GM18867 (cell line): ENCODE measurements at regions not wholly inside any gene's neighbourhood (a gene's known extent, or its start where the extent isn't known, plus 50 kb on each side); places are given as distances from the start of the nearest gene placed in this dataset.
"Not testable (repeated sequence)": the region's sequence is repeated elsewhere in the genome, so short reads cannot be mapped to it uniquely, and the experiment has no call there.

Source experiments
- ATAC-seq: cut with Tn5 transposase; IDR thresholded peaks from one replicate; pipeline ENCODE4 v1.9.1; 2021; ENCODE audit warnings: mild to moderate bottlenecking, moderate library complexity; ENCODE audit not compliant: unreplicated experiment

DNA sequence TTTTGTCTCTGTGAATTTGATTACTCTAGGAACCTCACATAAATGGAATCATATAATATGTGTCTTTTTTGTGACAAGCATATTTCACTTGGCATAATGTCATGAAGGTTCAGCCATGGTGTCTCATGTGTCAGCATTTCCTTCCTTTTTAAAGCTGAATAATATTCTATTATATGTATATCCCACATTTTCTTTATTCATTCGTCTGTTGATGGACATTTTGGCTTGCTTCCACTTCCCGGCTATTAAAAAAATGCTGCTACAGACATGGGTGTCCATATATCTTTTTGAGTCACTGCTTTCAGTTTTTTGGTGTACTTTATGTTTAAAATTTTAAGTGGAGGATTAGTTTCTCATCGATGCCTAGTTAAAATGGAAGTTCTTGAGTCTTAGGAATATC lies 59.8 kb upstream of the C5orf63 start:
- no peak for ATAC-seq

- ATAC-seq: no peak
These were observed 63.6 kb upstream of the C5orf63 start for GRCh38 chr5:127136908-127137307.

- no peak for ATAC-seq
These were observed 70.4 kb upstream of the C5orf63 start for GRCh38 chr5:127143722-127144121.

GRCh38 chr5:127153031-127153430 lies 79.7 kb upstream of the C5orf63 start:
- ATAC-seq: no peak

DNA sequence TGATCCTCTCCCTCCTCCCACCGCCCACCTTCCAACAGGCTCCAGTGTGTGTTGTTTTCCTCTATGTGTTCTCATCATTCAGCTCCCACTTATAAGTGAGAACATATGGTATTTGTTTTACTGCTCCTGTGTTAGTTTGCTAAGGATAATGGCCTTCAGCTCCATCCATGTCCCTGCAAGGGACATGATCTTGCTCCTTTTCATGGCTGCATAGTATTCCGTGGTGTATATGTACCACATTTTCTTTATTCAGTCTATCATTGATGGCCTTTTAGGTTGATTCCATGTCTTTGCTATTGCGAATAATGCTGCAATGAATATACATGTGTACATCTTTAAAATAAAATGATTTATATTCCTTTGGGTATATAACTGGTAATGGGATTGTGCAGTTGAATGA lies 80.2 kb upstream of the C5orf63 start:
- ATAC-seq: no peak

GRCh38 chr5:127163750-127164149 lies 90.4 kb upstream of the C5orf63 start:
- ATAC-seq: no peak

DNA sequence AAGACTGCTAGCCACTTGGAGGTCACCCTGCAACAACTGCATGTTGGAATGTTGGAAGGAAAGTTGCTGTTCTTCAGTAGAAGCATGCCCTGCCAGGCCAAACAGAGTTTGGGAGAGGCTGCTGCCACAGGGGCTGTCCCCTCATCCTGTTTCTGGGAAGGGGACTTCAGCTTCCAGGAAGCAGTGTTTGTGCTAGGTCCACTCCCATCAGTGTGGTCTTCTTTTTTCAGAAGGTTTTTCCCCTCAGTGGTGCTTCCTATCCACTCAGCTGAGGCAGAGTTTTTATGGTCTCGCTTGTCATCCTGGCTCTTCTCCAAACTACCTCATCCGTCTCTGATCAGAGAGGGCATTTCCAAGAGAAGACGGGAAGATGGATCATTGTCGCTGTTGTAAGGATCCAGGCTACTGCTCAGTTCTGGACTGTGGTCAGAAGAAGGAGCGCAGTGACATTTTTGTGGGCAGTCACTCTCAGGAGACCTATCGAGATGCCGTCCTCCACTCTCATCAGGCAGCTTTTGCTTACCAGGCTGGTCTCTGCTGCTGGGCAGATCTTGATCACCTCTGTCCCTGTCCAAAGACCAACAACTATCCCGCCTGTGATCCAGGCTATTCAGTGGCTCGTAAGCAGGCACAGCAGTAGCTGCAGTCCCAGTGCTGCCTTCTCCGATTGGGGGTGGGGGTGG lies 97.8 kb upstream of the C5orf63 start:
- no peak for ATAC-seq

DNA sequence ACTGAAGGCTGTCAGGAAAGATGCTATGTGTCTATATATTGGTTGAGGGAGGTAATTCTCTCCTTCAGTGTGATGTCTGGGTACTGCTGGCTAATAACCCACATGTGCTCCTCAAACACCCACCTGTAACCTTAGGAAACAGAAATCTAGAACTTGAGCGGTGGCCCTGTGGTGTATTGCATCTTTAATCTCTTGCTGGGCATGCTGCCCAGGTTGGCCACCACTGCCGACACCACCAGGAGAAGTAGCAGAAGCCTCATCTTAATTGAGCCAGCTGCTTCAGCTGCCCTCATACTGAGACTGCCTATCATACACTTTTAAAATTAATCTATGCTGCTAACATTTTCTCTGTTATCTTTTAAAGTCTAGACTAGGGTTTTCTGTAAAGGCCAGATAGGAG lies 103.5 kb upstream of the C5orf63 start:
- no peak for ATAC-seq

- ATAC-seq: not testable (repeated sequence)
These were observed 108.0 kb upstream of the MEGF10 start for GRCh38 chr5:127182631-127183030.

- ATAC-seq: no peak
These were observed 107.3 kb upstream of the MEGF10 start for GRCh38 chr5:127183332-127183731.

GRCh38 chr5:127184851-127185250 lies 105.7 kb upstream of the MEGF10 start:
- ATAC-seq: no peak

- no peak for ATAC-seq
These were observed 103.9 kb upstream of the MEGF10 start for GRCh38 chr5:127186657-127187056.

- ATAC-seq: no peak
These were observed 102.9 kb upstream of the MEGF10 start for GRCh38 chr5:127187706-127188105.

GRCh38 chr5:127192150-127192549 lies 98.4 kb upstream of the MEGF10 start:
- ATAC-seq: no peak

- ATAC-seq: no peak
These were observed 97.7 kb upstream of the MEGF10 start for GRCh38 chr5:127192836-127193338.

GRCh38 chr5:127196042-127196441 lies 94.6 kb upstream of the MEGF10 start:
- ATAC-seq: no peak

GRCh38 chr5:127197402-127198167 lies 93.0 kb upstream of the MEGF10 start:
- not testable (repeated sequence) for ATAC-seq

DNA sequence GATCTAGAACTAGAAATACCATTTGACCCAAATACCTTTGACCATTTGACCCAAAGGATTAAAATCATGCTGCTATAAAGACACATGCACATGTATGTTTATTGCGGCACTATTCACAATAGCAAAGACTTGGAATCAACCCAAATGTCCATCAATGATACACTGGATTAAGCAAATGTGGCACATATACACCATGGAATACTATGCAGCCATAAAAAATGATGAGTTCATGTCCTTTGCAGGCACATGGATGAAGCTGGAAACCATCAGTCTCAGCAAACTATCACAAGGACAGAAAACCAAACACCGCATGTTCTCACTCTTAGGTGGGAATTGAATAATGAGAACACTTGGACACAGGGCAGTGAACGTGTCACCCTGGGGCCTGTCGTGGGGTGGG lies 87.9 kb upstream of the MEGF10 start:
- not testable (repeated sequence) for ATAC-seq

DNA sequence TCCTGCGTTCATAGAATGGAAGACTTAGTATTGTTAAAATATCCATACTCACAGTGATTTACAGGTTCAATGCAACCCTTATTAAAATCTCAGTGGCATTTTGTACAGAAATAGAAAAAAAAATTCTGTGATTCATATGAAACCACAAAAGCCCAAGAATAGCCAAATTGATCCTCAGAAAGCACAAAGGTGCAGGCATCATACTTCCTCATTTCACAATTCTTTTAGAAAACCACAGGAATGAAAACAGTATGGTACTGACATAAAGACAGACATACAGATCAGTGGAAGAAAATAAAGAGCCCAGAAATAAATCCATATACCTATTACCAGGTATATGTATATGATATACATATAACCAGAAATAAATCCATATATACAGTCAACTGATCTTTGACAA lies 86.8 kb upstream of the MEGF10 start:
- no peak for ATAC-seq

DNA sequence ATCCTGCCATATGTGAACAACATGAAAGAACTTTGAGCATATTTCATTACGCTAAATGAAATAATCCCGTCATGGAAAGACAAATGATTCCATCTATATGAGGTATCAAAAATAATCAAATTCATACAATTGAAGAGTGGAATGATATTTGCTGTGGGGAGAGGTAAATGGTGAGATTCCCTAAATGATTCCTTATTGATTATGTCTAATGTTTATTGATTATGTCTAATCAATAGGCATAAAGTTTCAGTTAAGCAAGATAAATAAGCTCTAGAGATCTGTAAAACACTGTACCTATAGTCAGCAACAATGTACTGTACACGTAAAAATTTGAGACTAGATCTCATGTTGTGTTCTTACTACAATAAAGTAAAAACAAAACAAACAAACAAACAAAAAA lies 85.4 kb upstream of the MEGF10 start:
- ATAC-seq: no peak

GRCh38 chr5:127206320-127207113 lies 84.1 kb upstream of the MEGF10 start:
- ATAC-seq: no peak

DNA sequence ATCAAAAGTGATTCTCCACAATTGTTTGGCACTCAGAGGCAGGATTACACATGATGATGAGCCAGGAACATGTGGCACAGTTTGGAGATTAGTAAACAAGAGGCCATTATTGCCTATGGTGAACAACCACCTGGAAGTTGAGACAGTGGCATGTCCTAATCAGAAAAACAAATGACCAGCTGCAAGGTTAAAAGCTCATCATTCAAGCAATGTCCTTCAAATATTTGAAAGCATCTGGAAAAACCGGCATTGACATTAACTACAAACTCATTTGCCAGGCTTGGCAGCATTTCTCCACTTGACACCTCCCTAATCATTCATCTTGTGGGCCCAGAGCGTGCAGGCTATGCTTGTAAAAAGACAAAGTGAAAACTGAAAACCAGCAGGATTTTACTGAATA lies 80.6 kb upstream of the MEGF10 start:
- no peak for ATAC-seq
